ENCODE measurements at regions not wholly inside any gene's neighbourhood (a gene's known extent, or its start where the extent isn't known, plus 50 kb on each side); places are given as distances from the start of the nearest gene placed in this dataset.

GRCh38 chr2:64860276-64860885 lies 128.8 kb upstream of the SLC1A4 start:
- TF ChIP-seq CTCF (IDR thresholded peaks at IDR 0.05): no peak
- H3K4me1 ChIP-seq: peaks cover 0 to 17% (median 3%) of the 10 kb centered on the region in 4 donors
- no peaks in the 10 kb centered on the region for H3K9me3 ChIP-seq
- peak overlapping the region in 1 of 3 donors; percentile 58 for H3K4me3 ChIP-seq
- ATAC-seq (no peak), DNase-seq (no peak)
- no peaks in the 10 kb centered on the region for H3K36me3 ChIP-seq
- H3K27ac ChIP-seq: peak overlapping the region in 2 of 3 donors; percentile 67 to 82
- no peaks in the 10 kb centered on the region for H3K27me3 ChIP-seq
- intact Hi-C loops (cut with DNase I): loop anchor here (10.0 kb wide), 2 partner anchors 236 to 266 kb away; no protein-coding TSS in a partner anchor
- whole genome bisulfite sequencing (ENCODE audit: insufficient coverage, low coverage, low lambda C conversion rate, missing lambda C conversion rate): 84% methylated on average over 9 of the region's 12 CpGs

- Histone ChIP-seq H3K27me3 (no peaks in the 10 kb centered on the region), H3K9me3 (no peaks in the 10 kb centered on the region), H3K36me3 (no peaks in the 10 kb centered on the region), H3K27ac (no peak overlapping the region), H3K4me1 (peaks cover 0 to 17% (median 3%) of the 10 kb centered on the region in 4 donors), H3K4me3 (no peak overlapping the region)
- DNase-seq: no peak
- WGBS (ENCODE audit: insufficient coverage, low coverage, low lambda C conversion rate, missing lambda C conversion rate): no CpG with 5 or more reads among the region's 1 CpG
- ATAC-seq: no peak
- TF ChIP-seq CTCF (IDR thresholded peaks at IDR 0.05) (no peak), POLR2A (IDR thresholded peaks at IDR 0.05) (no peak)
- intact Hi-C loops (cut with DNase I): loop anchor here (10.0 kb wide), 2 partner anchors 236 to 266 kb away; no protein-coding TSS in a partner anchor
These were observed 128.3 kb upstream of the SLC1A4 start for GRCh38 chr2:64860936-64861335.

GRCh38 chr2:64861452-64862397 lies 127.5 kb upstream of the SLC1A4 start:
- ATAC-seq (no peak), DNase-seq (no peak)
- TF ChIP-seq CTCF (IDR thresholded peaks at IDR 0.05) (no peak), POLR2A (IDR thresholded peaks at IDR 0.05) (no peak)
- H3K9me3 ChIP-seq: no peaks in the 10 kb centered on the region
- no peaks in the 10 kb centered on the region for H3K27me3 ChIP-seq
- no peak overlapping the region for H3K4me3 ChIP-seq
- 84% methylated on average over 7 of the region's 7 CpGs for WGBS (ENCODE audit: insufficient coverage, low coverage, low lambda C conversion rate, missing lambda C conversion rate)
- H3K27ac ChIP-seq: no peak overlapping the region
- intact Hi-C loops (cut with DNase I): loop anchor here (10.0 kb wide), 2 partner anchors 237 to 267 kb away; no protein-coding TSS in a partner anchor
- H3K36me3 ChIP-seq: no peaks in the 10 kb centered on the region
- H3K4me1 ChIP-seq: peaks cover 0 to 17% (median 3%) of the 10 kb centered on the region in 4 donors

- H3K27me3 ChIP-seq: no peaks in the 10 kb centered on the region
- no peak for DNase-seq
- WGBS (ENCODE audit: insufficient coverage, low coverage, low lambda C conversion rate, missing lambda C conversion rate): no CpG with 5 or more reads among the region's 1 CpG
- no peak for ATAC-seq
- no peaks in the 10 kb centered on the region for H3K36me3 ChIP-seq
- peaks cover 0 to 17% (median 3%) of the 10 kb centered on the region in 4 donors for H3K4me1 ChIP-seq
- intact Hi-C loops (cut with DNase I): loop anchor here (10.0 kb wide), 2 partner anchors 238 to 268 kb away; no protein-coding TSS in a partner anchor
- H3K27ac ChIP-seq: no peak overlapping the region
- H3K9me3 ChIP-seq: no peaks in the 10 kb centered on the region
- TF ChIP-seq POLR2A (IDR thresholded peaks at IDR 0.05) (no peak), CTCF (IDR thresholded peaks at IDR 0.05) (no peak)
- no peak overlapping the region for H3K4me3 ChIP-seq
These were observed 126.6 kb upstream of the SLC1A4 start for GRCh38 chr2:64862623-64863022.

All from right lobe of liver (tissue), 6 donors.